Neutrophil (primary cell): ENCODE measurements at regions not wholly inside any gene's neighbourhood (a gene's known extent, or its start where the extent isn't known, plus 50 kb on each side); places are given as distances from the start of the nearest gene placed in this dataset.

Source experiments
- H3K27ac ChIP-seq: fragments of 200-600 bp; sonication (generic); 2 replicates; pipeline ENCODE4 v1.5.1; 2016; ENCODE audit warnings: mild to moderate bottlenecking, moderate library complexity
- H3K27me3 ChIP-seq: fragments of 200-600 bp; sonication (generic); 2 replicates; pipeline ENCODE4 v1.6.0; 2016; ENCODE audit warnings: mild to moderate bottlenecking
- H3K36me3 ChIP-seq: fragments of 200-600 bp; sonication (generic); 2 replicates; pipeline ENCODE4 v1.5.1; 2017
- H3K4me1 ChIP-seq, 2 experiments: fragments of 200-600 bp in 1 of 2; sonication (generic) in 1 of 2; 1 replicate in 1 of 2; 2 replicates in 1 of 2; pipeline versions ENCODE4 v1.5.1 to v1.6.1; 2013 to 2016; ENCODE audit warnings: low read depth in 1 of 2, low read length in 1 of 2, mild to moderate bottlenecking in 1 of 2, moderate library complexity in 1 of 2; ENCODE audit not compliant: control insufficient read depth in 1 of 2, insufficient read depth in 1 of 2
- H3K4me3 ChIP-seq, 2 experiments: fragments of 200-600 bp in 1 of 2; sonication (generic) in 1 of 2; 1 replicate in 1 of 2; 2 replicates in 1 of 2; pipeline ENCODE4 v1.5.1; 2013 to 2016; ENCODE audit warnings: low read depth in 1 of 2, low read length in 1 of 2, mild to moderate bottlenecking in 1 of 2, moderate library complexity in 1 of 2
- H3K9me3 ChIP-seq: fragments of 200-600 bp; sonication (generic); 2 replicates; pipeline ENCODE4 v1.5.1; 2016
- CTCF ChIP-seq: fragments of 200-600 bp; sonication (generic); IDR thresholded peaks from 2 replicates; pipeline ENCODE4 v1.5.1; 2016; ENCODE audit warnings: antibody characterized with exemption

GRCh38 chr2:191486584-191487320 lies 191.2 kb upstream of the NABP1 start:
- no peak overlapping the region for H3K27ac ChIP-seq
- H3K36me3 ChIP-seq: no peaks in the 10 kb centered on the region
- H3K4me3 ChIP-seq: no peak overlapping the region
- no peaks in the 10 kb centered on the region for H3K27me3 ChIP-seq
- no peaks in the 10 kb centered on the region for H3K9me3 ChIP-seq
- no peaks in the 10 kb centered on the region for H3K4me1 ChIP-seq
- TF ChIP-seq CTCF: no peak

GRCh38 chr2:191488135-191488534 lies 189.8 kb upstream of the NABP1 start:
- Histone ChIP-seq H3K36me3 (no peaks in the 10 kb centered on the region), H3K27ac (no peak overlapping the region), H3K4me3 (no peak overlapping the region), H3K4me1 (no peaks in the 10 kb centered on the region), H3K27me3 (no peaks in the 10 kb centered on the region), H3K9me3 (no peaks in the 10 kb centered on the region)
- TF ChIP-seq CTCF: no peak

GRCh38 chr2:191489177-191489576 lies 188.8 kb upstream of the NABP1 start:
- Histone ChIP-seq H3K27me3 (no peaks in the 10 kb centered on the region), H3K4me3 (no peak overlapping the region), H3K4me1 (no peaks in the 10 kb centered on the region), H3K36me3 (no peaks in the 10 kb centered on the region), H3K27ac (no peak overlapping the region), H3K9me3 (no peaks in the 10 kb centered on the region)
- no peak for TF ChIP-seq CTCF

GRCh38 chr2:191496838-191497237 lies 181.1 kb upstream of the NABP1 start:
- Histone ChIP-seq H3K9me3 (no peaks in the 10 kb centered on the region), H3K27me3 (no peaks in the 10 kb centered on the region), H3K4me1 (no peaks in the 10 kb centered on the region), H3K36me3 (no peaks in the 10 kb centered on the region), H3K27ac (no peak overlapping the region), H3K4me3 (no peak overlapping the region)
- TF ChIP-seq CTCF: no peak

- Histone ChIP-seq H3K9me3 (no peaks in the 10 kb centered on the region), H3K27ac (no peak overlapping the region), H3K27me3 (no peaks in the 10 kb centered on the region), H3K36me3 (no peaks in the 10 kb centered on the region), H3K4me1 (no peaks in the 10 kb centered on the region), H3K4me3 (no peak overlapping the region)
- no peak for TF ChIP-seq CTCF
Observed at GRCh38 chr2:191497822-191498221, 180.1 kb upstream of the NABP1 start.
